Osteocyte (in vitro differentiated cells): ENCODE measurements at regions not wholly inside any gene's neighbourhood (a gene's known extent, or its start where the extent isn't known, plus 50 kb on each side); places are given as distances from the start of the nearest gene placed in this dataset.

Experiments
- DNase-seq: peaks from one replicate; pipeline ENCODE4 v3.0.0; 2021; ENCODE audit warnings: mixed read lengths; ENCODE audit not compliant: unreplicated experiment; ENCODE audit errors: extremely low spot score
- H3K27ac Mint-ChIP-seq: one replicate; pipeline ENCODE4 v1.8.0; 2021; ENCODE audit warnings: mild to moderate bottlenecking, mixed read lengths; ENCODE audit not compliant: unreplicated experiment
- H3K27me3 Mint-ChIP-seq: one replicate; pipeline ENCODE4 v1.8.0; 2021; ENCODE audit warnings: mixed read lengths; ENCODE audit not compliant: unreplicated experiment
- H3K36me3 Mint-ChIP-seq: one replicate; pipeline ENCODE4 v1.8.0; 2021; ENCODE audit warnings: mixed read lengths; ENCODE audit not compliant: unreplicated experiment
- H3K4me1 Mint-ChIP-seq: one replicate; pipeline ENCODE4 v1.8.0; 2021; ENCODE audit warnings: mixed read lengths; ENCODE audit not compliant: unreplicated experiment
- H3K4me3 Mint-ChIP-seq: one replicate; pipeline ENCODE4 v1.8.0; 2021; ENCODE audit warnings: mild to moderate bottlenecking, moderate library complexity, mixed read lengths; ENCODE audit not compliant: unreplicated experiment
- H3K9me3 Mint-ChIP-seq: one replicate; pipeline ENCODE4 v1.8.0; 2021; ENCODE audit warnings: mixed read lengths; ENCODE audit not compliant: unreplicated experiment
- TF ChIP-seq, protein P1 (sequence below): fragments of 200-600 bp; sonication (generic); IDR thresholded peaks from 2 replicates; pipeline ENCODE4 v1.5.0; 2021; ENCODE audit warnings: antibody characterized with exemption, mild to moderate bottlenecking, moderate library complexity

DNA sequence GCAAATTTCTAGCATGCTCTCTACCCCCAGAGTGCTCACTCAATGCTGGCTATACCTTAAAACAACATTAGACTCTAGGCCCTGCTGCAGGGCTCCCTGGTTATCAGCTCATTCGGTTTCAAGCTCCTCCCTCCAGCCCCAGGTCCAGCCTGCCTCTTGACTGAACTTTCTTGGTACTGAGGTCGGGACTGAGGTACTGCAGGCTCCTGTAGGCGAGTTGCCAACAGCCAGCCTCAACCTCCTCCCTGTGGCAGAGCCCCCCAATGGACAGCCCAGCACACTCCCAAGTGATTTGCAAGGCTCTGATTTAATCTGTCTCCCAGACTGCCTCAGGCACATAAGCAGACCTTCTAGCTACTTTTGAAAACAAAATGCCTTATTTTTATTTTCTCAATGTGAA lies 73.6 kb upstream of the EIF3M start:
- Mint-ChIP-seq H3K27me3 (peaks cover 2% of the 10 kb centered on the region), H3K9me3 (no peaks in the 10 kb centered on the region), H3K4me1 (no peaks in the 10 kb centered on the region), H3K36me3 (no peaks in the 10 kb centered on the region), H3K4me3 (no peak overlapping the region), H3K27ac (no peak overlapping the region)
- no peak for DNase-seq
- TF ChIP-seq, protein P1, sequence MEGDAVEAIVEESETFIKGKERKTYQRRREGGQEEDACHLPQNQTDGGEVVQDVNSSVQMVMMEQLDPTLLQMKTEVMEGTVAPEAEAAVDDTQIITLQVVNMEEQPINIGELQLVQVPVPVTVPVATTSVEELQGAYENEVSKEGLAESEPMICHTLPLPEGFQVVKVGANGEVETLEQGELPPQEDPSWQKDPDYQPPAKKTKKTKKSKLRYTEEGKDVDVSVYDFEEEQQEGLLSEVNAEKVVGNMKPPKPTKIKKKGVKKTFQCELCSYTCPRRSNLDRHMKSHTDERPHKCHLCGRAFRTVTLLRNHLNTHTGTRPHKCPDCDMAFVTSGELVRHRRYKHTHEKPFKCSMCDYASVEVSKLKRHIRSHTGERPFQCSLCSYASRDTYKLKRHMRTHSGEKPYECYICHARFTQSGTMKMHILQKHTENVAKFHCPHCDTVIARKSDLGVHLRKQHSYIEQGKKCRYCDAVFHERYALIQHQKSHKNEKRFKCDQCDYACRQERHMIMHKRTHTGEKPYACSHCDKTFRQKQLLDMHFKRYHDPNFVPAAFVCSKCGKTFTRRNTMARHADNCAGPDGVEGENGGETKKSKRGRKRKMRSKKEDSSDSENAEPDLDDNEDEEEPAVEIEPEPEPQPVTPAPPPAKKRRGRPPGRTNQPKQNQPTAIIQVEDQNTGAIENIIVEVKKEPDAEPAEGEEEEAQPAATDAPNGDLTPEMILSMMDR = no peak

DNA sequence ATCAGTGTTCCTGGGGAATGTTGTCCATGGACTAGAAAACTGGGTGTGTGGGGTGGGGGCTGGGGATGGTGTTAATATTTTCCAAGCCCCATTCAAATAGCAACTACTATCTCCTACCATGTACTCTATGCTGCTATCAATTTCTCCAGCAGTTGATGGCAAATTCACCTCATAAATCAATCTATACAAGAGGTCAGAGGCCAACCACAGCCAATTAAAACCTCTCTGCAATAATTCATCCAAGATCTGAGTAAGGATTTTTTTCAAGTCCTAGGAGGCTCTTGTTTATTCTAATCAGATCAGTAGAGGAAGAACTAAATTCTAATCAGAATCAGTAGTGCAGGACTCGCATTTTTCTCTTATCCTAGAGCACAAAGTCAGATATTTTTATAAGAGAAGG lies 73.4 kb upstream of the WT1 start:
- Mint-ChIP-seq H3K9me3 (no peaks in the 10 kb centered on the region), H3K4me3 (no peak overlapping the region), H3K27ac (no peak overlapping the region), H3K4me1 (no peaks in the 10 kb centered on the region), H3K27me3 (peaks cover 2% of the 10 kb centered on the region), H3K36me3 (no peaks in the 10 kb centered on the region)
- TF ChIP-seq, protein P1 = no peak
- DNase-seq = no peak

DNA sequence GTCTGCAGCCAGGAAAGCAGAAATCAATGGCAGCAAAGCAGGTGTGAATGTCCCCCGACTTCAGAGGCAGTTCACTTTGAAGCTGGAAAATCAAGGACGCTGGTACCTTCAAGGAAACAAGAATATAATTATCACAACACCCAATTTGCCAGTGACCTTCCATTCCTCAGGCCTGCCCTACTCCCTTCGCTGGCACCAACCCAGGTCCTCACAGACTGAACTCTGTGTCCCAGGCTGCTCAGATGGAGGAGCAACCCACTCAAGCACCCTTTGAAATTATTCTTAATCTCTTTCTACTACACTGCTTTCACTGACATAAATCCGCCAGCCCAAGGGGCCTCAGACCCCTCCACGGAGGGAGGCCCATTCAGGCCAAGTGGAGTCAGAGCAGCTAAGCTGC lies 64.7 kb upstream of the WT1 start:
- Mint-ChIP-seq H3K4me3 (no peak overlapping the region), H3K27me3 (no peaks in the 10 kb centered on the region), H3K4me1 (no peaks in the 10 kb centered on the region), H3K36me3 (no peaks in the 10 kb centered on the region), H3K9me3 (no peaks in the 10 kb centered on the region), H3K27ac (no peak overlapping the region)
- TF ChIP-seq, protein P1 = no peak
- DNase-seq = peak; percentile 79

DNA sequence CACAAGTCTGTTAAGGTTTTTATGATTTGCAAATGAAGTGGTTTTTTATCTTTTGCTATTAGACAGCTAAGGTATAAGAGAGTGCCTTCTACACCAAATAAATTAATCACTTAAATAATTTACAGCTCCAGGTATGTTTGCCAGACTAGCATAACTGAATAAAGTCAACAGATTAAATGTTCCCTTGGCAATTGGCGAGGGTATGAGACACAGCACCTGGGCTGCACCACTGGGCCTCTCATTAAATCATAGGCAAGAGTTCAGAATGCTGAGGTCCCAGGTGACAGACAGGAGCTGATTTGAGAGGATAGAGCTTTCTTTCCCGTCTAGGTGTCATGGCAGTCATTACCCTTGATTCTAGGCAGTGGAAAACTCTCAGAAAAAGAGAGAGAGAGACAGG lies 62.6 kb upstream of the WT1 start:
- Mint-ChIP-seq H3K27ac (no peak overlapping the region), H3K36me3 (no peaks in the 10 kb centered on the region), H3K4me3 (no peak overlapping the region), H3K4me1 (no peaks in the 10 kb centered on the region), H3K9me3 (no peaks in the 10 kb centered on the region), H3K27me3 (no peaks in the 10 kb centered on the region)
- TF ChIP-seq, protein P1 = no peak
- peak; percentile 8 for DNase-seq

DNA sequence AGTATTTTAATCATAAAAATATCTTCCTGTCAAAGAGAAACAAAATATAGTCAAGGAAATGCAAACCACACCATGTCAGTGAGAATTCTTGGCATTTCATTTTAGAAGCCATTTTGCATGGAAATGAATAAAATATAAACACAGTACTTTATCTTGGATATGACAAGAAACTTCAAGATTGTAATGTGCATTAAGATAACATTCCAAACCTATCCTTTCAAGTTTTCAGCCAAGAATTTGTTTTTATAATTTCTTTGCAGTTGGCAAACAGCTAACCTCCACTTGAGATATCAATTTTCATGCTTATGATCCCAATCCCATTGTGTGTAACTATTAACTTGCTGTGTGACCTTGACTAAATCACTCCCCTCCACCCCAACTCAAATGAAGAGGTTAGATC lies 59.3 kb upstream of the WT1 start:
- DNase-seq = no peak
- Mint-ChIP-seq H3K9me3 (no peaks in the 10 kb centered on the region), H3K36me3 (no peaks in the 10 kb centered on the region), H3K27ac (no peak overlapping the region), H3K4me1 (no peaks in the 10 kb centered on the region), H3K4me3 (no peak overlapping the region), H3K27me3 (no peaks in the 10 kb centered on the region)
- TF ChIP-seq, protein P1 = no peak
